Pancreas (tissue), 10 donors: ENCODE measurements at regions not wholly inside any gene's neighbourhood (a gene's known extent, or its start where the extent isn't known, plus 50 kb on each side); places are given as distances from the start of the nearest gene placed in this dataset.
"Not testable (repeated sequence)": the region's sequence is repeated elsewhere in the genome, so short reads cannot be mapped to it uniquely, and the experiment has no call there.

Source experiments
- ATAC-seq, 4 donors: fragments of 200-7000 bp; cut with Tn5 transposase; one replicate each; pipeline versions ENCODE4 v1.8.0 to v1.9.1; 2020; ENCODE audit warnings: mild to moderate bottlenecking in 4 of 4, moderate library complexity in 4 of 4
- DNase-seq, 6 donors: peaks; one replicate each; pipeline ENCODE4 v3.0.0-alpha.2; 2020
- FAIRE-seq: peaks from 2 replicates; lab custom pipeline; 2012; peaks lifted over from hg19 to GRCh38; lab: Jason Lieb, UNC
- H3K27ac ChIP-seq, 4 donors: fragments of 200-600 bp; sonication (generic); 1 replicate in 3 of 4; 2 replicates in 1 of 4; pipeline versions ENCODE4 v1.5.0 to v1.8.0; 2020
- H3K27me3 ChIP-seq, 4 donors: fragments of 200-600 bp; one replicate each; pipeline ENCODE4 v1.8.0; 2021
- H3K36me3 ChIP-seq, 3 donors: fragments of 200-600 bp; sonication (generic) in 1 of 3; one replicate each; pipeline versions ENCODE4 v1.5.0 to v1.8.0; 2020 to 2021
- H3K4me1 ChIP-seq, 3 donors: fragments of 200-600 bp; one replicate each; pipeline ENCODE4 v1.8.0; 2021
- H3K4me3 ChIP-seq, 4 donors: fragments of 200-600 bp; sonication (generic) in 2 of 4; one replicate each; pipeline versions ENCODE4 v1.5.0 to v1.8.0; 2020 to 2021
- H3K9me3 ChIP-seq, 4 donors: fragments of 200-600 bp; one replicate each; pipeline ENCODE4 v1.8.0; 2021
- WGBS, 2 donors: extraction: QIAGEN DNeasy Blood & Tissue Kit; methylation state at CpG; one replicate each; pipeline ENCODE4 v1.1.7; 2013; 5-methylcytosine and 5-hydroxymethylcytosine counted together
- intact Hi-C, 3 donors: fragments of 100-400 bp; cut with DNase I; formaldehyde crosslinking; loops; one replicate each; pipeline versions ENCODE4 v1.11.1 to v1.14.2; 2022
- TF ChIP-seq, protein P1 (sequence below), 4 donors: fragments of 200-600 bp; sonication (generic) in 3 of 4; IDR thresholded peaks; one replicate each; pipeline versions ENCODE4 v1.5.0 to v1.8.0; 2021; ENCODE audit warnings: antibody characterized with exemption in 4 of 4
- donor health status: healthy with polysubstance abuse.
- donor health status: DM: no; HTN: no; CAD: no; lungs with moderate emphysema.
- donor health status: DM: no; HTN: no; CAD: no.
- donor health status: control.
- donor health status: control.
- donor health status: Bipolar disorder and iron deficiency.
- donor health status: DM: yes; HTN: yes; CAD: no.
- donor health status: DM: no; HTN: no; CAD: no.
- donor health status: DM: no; HTN: no; CAD: no.
- donor health status: DM: yes; HTN: yes; CAD: no.

DNA sequence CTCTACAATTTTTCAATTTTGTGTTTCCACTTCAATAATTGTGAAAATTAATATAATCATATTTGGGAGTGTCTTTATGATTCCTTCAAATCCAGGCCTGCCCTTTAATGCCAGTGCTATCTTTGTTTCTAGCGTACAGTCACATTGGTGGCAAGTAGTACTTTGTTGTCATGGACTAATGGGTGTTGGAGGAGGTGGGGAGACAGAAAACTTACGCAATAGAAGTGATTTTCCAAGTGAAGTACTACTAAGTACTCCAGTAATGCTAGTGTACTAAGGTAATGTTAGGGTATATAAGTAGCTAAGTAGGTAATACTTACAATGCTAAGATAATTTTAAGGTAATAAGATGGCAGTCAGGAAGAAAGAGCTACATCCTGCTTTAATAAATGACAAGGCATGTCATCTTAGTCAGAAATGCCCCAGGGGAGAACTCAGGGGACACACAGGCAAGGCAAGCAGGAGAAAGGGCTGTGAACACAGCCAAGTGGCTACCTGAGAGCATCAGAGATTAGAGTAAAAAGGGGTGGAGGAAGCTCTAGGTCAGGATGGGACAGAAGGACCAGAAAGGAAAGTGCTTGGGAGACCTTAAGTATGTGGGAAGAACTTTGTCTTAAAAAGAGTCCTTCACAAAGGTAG lies 217.2 kb upstream of the PRDM1 start:
- intact Hi-C loops: no loop called here
- H3K27ac ChIP-seq: no peak overlapping the region
- peaks cover 0 to 4% (median 0%) of the 10 kb centered on the region in 3 donors for H3K4me1 ChIP-seq
- H3K27me3 ChIP-seq: no peaks in the 10 kb centered on the region
- H3K36me3 ChIP-seq: no peaks in the 10 kb centered on the region
- WGBS, 2 donors: 87 to 88% methylated on average over 2 of the region's 2 CpGs
- H3K4me3 ChIP-seq: no peak overlapping the region
- FAIRE-seq (no peak), DNase-seq (no peak), ATAC-seq (no peak)
- H3K9me3 ChIP-seq: no peaks in the 10 kb centered on the region
- TF ChIP-seq, protein P1, sequence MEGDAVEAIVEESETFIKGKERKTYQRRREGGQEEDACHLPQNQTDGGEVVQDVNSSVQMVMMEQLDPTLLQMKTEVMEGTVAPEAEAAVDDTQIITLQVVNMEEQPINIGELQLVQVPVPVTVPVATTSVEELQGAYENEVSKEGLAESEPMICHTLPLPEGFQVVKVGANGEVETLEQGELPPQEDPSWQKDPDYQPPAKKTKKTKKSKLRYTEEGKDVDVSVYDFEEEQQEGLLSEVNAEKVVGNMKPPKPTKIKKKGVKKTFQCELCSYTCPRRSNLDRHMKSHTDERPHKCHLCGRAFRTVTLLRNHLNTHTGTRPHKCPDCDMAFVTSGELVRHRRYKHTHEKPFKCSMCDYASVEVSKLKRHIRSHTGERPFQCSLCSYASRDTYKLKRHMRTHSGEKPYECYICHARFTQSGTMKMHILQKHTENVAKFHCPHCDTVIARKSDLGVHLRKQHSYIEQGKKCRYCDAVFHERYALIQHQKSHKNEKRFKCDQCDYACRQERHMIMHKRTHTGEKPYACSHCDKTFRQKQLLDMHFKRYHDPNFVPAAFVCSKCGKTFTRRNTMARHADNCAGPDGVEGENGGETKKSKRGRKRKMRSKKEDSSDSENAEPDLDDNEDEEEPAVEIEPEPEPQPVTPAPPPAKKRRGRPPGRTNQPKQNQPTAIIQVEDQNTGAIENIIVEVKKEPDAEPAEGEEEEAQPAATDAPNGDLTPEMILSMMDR (IDR thresholded peaks at IDR 0.05): no peak

DNA sequence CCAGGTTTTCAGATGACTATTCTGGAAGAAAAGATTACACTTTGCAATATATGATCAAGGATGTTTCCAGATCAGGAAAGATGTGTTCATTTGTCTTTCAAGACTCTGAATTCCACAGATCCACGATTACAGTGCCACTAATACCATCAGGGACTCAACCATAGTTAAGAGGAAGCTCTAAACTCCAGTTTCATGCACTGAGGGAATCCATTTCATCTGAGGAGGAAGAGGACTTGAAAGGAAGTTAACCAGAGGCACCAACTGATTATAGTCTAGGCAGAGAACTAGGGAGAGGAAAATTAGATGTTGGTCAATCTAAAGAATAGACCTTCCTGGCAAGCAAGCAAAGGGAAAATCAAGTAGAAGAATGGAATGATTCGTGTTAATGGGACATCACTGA lies 218.3 kb upstream of the PRDM1 start:
- Histone ChIP-seq H3K4me1 (no peaks in the 10 kb centered on the region), H3K36me3 (no peaks in the 10 kb centered on the region), H3K9me3 (no peaks in the 10 kb centered on the region), H3K4me3 (no peak overlapping the region), H3K27me3 (no peaks in the 10 kb centered on the region), H3K27ac (no peak overlapping the region)
- DNase-seq (no peak), ATAC-seq (peak in 1 of 4 donors; percentile 40), FAIRE-seq (no peak)
- WGBS, 2 donors: 65 to 78% methylated on average over 2 of the region's 2 CpGs
- TF ChIP-seq, protein P1 (IDR thresholded peaks at IDR 0.05): no peak
- intact Hi-C loops: no loop called here

- TF ChIP-seq, protein P1 (IDR thresholded peaks at IDR 0.05): no peak
- H3K4me1 ChIP-seq: no peaks in the 10 kb centered on the region
- H3K27ac ChIP-seq: no peak overlapping the region
- no peaks in the 10 kb centered on the region for H3K27me3 ChIP-seq
- DNase-seq: no peak
- ATAC-seq: peak in 2 of 4 donors; percentile 59 to 74
- no peaks in the 10 kb centered on the region for H3K9me3 ChIP-seq
- 83 to 92% methylated on average over 5 of the region's 5 CpGs for WGBS, 2 donors
- H3K4me3 ChIP-seq: no peak overlapping the region
- FAIRE-seq: no peak
- intact Hi-C loops: no loop called here
- H3K36me3 ChIP-seq: no peaks in the 10 kb centered on the region
Measured at GRCh38 chr6:105867277-105867676, 218.9 kb upstream of the PRDM1 start.

DNA sequence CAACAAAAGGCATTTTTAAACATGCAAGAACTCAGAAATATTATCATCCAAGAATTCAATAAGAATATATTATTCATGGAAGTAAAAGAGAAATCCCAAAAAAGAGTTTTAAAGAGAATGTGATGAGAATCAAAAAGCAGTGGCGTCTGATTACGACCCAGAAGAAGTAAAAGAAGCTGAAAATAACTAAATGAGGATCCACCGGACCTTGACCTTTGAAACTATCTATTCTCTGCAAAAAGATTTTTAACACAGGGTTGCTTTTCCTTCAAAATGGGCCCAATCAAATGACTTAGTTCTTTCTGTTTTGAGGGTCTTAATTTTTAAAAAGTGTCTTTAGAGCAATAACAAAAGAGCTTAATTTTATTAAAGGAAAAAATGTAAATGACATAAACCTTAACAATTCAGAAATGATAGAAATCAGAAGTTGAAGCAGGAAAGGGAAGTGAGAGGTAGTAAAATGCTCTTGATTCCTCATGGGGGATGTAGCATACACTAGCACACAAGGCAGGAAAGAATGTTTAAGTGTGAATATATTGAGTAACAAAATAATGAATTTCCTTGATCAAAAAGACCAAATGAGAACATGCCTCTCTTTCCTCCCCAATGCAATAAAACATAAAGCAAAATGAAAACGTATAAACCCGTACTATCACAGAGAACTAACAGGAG lies 223.1 kb upstream of the PRDM1 start:
- H3K27me3 ChIP-seq: no peaks in the 10 kb centered on the region
- DNase-seq: no peak
- no peaks in the 10 kb centered on the region for H3K36me3 ChIP-seq
- H3K9me3 ChIP-seq: no peaks in the 10 kb centered on the region
- TF ChIP-seq, protein P1 (IDR thresholded peaks at IDR 0.05): no peak
- no peak overlapping the region for H3K27ac ChIP-seq
- FAIRE-seq: no peak
- 73 to 80% methylated on average over 5 of the region's 5 CpGs for WGBS, 2 donors
- no peak overlapping the region for H3K4me3 ChIP-seq
- intact Hi-C loops: no loop called here
- H3K4me1 ChIP-seq: no peaks in the 10 kb centered on the region
- no peak for ATAC-seq

DNA sequence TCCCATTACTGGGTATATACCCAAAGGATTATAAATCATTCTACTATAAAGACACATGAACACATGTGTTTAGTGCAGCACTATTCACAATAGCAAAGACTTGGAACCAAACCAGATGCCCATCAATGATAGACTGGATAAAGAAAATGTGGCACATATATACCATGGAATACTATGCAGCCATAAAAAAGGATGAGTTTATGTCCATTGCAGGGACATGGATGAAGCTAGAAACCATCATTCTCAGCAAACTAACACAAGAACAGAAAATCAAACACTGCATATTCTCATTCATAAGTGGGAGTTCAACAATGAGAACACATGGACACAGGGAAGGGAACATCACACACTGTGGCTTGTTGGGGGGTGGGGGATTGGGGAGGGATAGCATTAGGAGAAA lies 225.2 kb upstream of the PRDM1 start:
- H3K27ac ChIP-seq, DNase-seq, H3K4me1 ChIP-seq, ATAC-seq, H3K4me3 ChIP-seq, intact Hi-C loops, FAIRE-seq, H3K9me3 ChIP-seq, H3K36me3 ChIP-seq, H3K27me3 ChIP-seq: not testable (repeated sequence)
